Glutamatergic neuron (in vitro differentiated cells): ENCODE measurements at regions not wholly inside any gene's neighbourhood (a gene's known extent, or its start where the extent isn't known, plus 50 kb on each side); places are given as distances from the start of the nearest gene placed in this dataset.

Experiments
- DNase-seq: peaks from one replicate; pipeline ENCODE4 v3.0.0; 2022
- H3K27ac Mint-ChIP-seq: one replicate; pipeline ENCODE4 v1.8.0; 2020; ENCODE audit warnings: mild to moderate bottlenecking, mixed read lengths, inconsistent platforms; ENCODE audit not compliant: unreplicated experiment
- H3K27me3 Mint-ChIP-seq: one replicate; pipeline ENCODE4 v1.8.0; 2020; ENCODE audit warnings: mild to moderate bottlenecking, moderate library complexity, mixed read lengths, inconsistent platforms; ENCODE audit not compliant: unreplicated experiment
- H3K36me3 Mint-ChIP-seq: one replicate; pipeline ENCODE4 v1.8.0; 2020; ENCODE audit warnings: mild to moderate bottlenecking, mixed read lengths, inconsistent platforms; ENCODE audit not compliant: unreplicated experiment
- H3K4me1 Mint-ChIP-seq: one replicate; pipeline ENCODE4 v1.8.0; 2020; ENCODE audit warnings: mild to moderate bottlenecking, low read depth, mixed read lengths, inconsistent platforms; ENCODE audit not compliant: unreplicated experiment
- H3K4me3 Mint-ChIP-seq: one replicate; pipeline ENCODE4 v1.8.0; 2020; ENCODE audit warnings: mild to moderate bottlenecking, mixed read lengths, inconsistent platforms; ENCODE audit not compliant: unreplicated experiment
- H3K9me3 Mint-ChIP-seq: one replicate; pipeline ENCODE4 v1.8.0; 2020; ENCODE audit warnings: mild to moderate bottlenecking, moderate library complexity, mixed read lengths, inconsistent platforms; ENCODE audit not compliant: unreplicated experiment
- CTCF ChIP-seq: fragments of 200-600 bp; sonication (generic); IDR thresholded peaks from one replicate; pipeline ENCODE4 v1.5.0; 2021; ENCODE audit not compliant: partially characterized antibody, unreplicated experiment

- no peak for DNase-seq
- Mint-ChIP-seq H3K27ac (no peak overlapping the region), H3K4me3 (no peak overlapping the region), H3K9me3 (no peaks in the 10 kb centered on the region), H3K36me3 (no peaks in the 10 kb centered on the region), H3K4me1 (no peaks in the 10 kb centered on the region), H3K27me3 (no peaks in the 10 kb centered on the region)
- no peak for TF ChIP-seq CTCF
Measured at GRCh38 chr10:107317592-107317991, 153.1 kb upstream of the SORCS1 start.

DNA sequence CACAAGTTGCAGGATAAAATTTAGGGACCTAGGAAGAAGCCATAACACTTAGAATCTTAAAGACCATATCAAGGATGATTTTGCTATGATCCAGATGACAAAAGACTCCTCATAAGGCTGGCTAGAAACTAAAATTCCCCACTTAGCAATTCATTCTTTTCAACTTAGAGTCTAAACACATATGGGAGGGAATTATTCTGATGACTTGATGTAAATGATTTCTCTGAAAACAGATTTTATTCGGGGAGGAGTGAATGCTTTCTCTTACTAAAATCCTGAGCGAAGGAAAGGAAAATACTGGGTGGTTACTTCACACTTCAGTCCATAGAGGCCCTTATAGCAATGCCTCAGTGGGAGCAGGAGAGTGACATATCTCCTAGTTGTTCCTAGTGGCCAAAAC lies 138.7 kb upstream of the SORCS1 start:
- TF ChIP-seq CTCF: no peak
- Mint-ChIP-seq H3K4me3 (no peak overlapping the region), H3K27ac (no peak overlapping the region), H3K27me3 (peaks cover 2% of the 10 kb centered on the region), H3K4me1 (no peaks in the 10 kb centered on the region), H3K9me3 (no peaks in the 10 kb centered on the region), H3K36me3 (no peaks in the 10 kb centered on the region)
- DNase-seq: no peak

- Mint-ChIP-seq H3K27me3 (peaks cover 2% of the 10 kb centered on the region), H3K4me3 (no peak overlapping the region), H3K4me1 (no peaks in the 10 kb centered on the region), H3K36me3 (no peaks in the 10 kb centered on the region), H3K9me3 (no peaks in the 10 kb centered on the region), H3K27ac (no peak overlapping the region)
- no peak for TF ChIP-seq CTCF
- DNase-seq: no peak
Measured at GRCh38 chr10:107299606-107300005, 135.1 kb upstream of the SORCS1 start.

DNA sequence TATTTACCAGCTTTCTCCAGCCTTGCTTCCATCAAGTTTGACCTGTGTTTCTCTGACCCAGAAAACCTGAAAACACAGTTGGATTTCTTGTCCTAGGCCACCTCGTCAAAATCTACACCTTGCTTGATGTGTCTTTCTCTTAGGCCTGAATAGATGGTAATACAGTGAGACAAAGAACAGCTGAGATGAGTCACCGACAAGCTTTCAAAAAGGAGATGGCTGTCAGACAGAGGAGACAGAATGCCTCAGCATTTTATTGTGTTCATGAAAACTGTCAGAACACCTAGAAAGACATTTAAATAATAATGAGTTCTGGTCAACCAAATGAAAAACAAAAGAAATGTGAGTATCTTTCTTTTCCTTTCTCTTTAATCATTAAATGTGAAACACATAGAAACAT lies 119.7 kb upstream of the SORCS1 start:
- peaks cover 2% of the 10 kb centered on the region for H3K9me3 Mint-ChIP-seq

DNA sequence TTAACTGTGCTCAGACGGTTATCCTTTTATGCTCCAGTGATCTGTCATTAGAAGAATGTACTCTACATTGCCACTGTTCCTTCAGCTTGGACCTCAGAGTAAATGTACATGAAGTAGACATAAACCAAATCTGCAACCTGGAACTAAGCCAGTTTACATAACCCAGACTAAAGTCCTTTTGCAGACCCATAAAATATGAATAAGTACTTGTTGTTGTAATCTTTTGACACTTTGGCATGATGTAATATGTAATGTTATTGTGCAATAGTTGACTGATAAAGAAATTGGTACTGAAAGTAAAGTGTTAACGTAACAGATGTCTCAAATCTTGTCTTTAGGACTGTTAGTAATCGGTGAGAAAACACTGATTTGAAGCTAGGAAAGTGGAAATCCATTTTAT lies 115.8 kb upstream of the SORCS1 start:
- Mint-ChIP-seq H3K27me3 (peaks cover 3% of the 10 kb centered on the region), H3K27ac (no peak overlapping the region), H3K4me3 (no peak overlapping the region), H3K9me3 (no peaks in the 10 kb centered on the region), H3K36me3 (no peaks in the 10 kb centered on the region), H3K4me1 (no peaks in the 10 kb centered on the region)
- TF ChIP-seq CTCF: no peak
- no peak for DNase-seq

More for the DNA sequence above, 119.7 kb upstream of the SORCS1 start:
- H3K4me3 Mint-ChIP-seq: no peak overlapping the region
- no peak for TF ChIP-seq CTCF
- H3K27ac Mint-ChIP-seq: no peak overlapping the region
- H3K27me3 Mint-ChIP-seq: peaks cover 6% of the 10 kb centered on the region
- H3K36me3 Mint-ChIP-seq: no peaks in the 10 kb centered on the region
- DNase-seq: no peak
- H3K4me1 Mint-ChIP-seq: no peaks in the 10 kb centered on the region
